OCI-LY1 (cell line): ENCODE measurements at regions not wholly inside any gene's neighbourhood (a gene's known extent, or its start where the extent isn't known, plus 50 kb on each side); places are given as distances from the start of the nearest gene placed in this dataset.

Experiments
- H2AFZ ChIP-seq: fragments of 200-600 bp; sonication (generic), shearing (Covaris generic); 2 replicates; pipeline ENCODE4 v1.6.0; 2014; ENCODE audit warnings: antibody characterized with exemption, mild to moderate bottlenecking, low read length
- H3F3A ChIP-seq: fragments of 200-600 bp; sonication (generic), shearing (Covaris generic); 2 replicates; pipeline ENCODE4 v1.6.0; 2014; ENCODE audit warnings: mild to moderate bottlenecking, antibody characterized with exemption, low read length, moderate library complexity; ENCODE audit not compliant: insufficient read depth
- H3K27ac ChIP-seq: fragments of 200-600 bp; sonication (generic); 2 replicates; pipeline ENCODE4 v1.5.1; 2014; ENCODE audit warnings: low read length, mixed run types, mild to moderate bottlenecking, low read depth; ENCODE audit not compliant: poor library complexity, severe bottlenecking
- H3K27me3 ChIP-seq: fragments of 200-600 bp; sonication (generic); 2 replicates; pipeline ENCODE4 v1.6.0; 2014; ENCODE audit warnings: antibody characterized with exemption, mild to moderate bottlenecking, low read length, moderate library complexity; ENCODE audit not compliant: insufficient read depth
- H3K36me3 ChIP-seq: fragments of 200-600 bp; sonication (generic); 2 replicates; pipeline ENCODE4 v1.6.1; 2014; ENCODE audit warnings: mild to moderate bottlenecking, antibody characterized with exemption, low read length, moderate library complexity, mixed read lengths; ENCODE audit not compliant: insufficient read depth
- H3K4me1 ChIP-seq: fragments of 200-600 bp; sonication (generic); 2 replicates; pipeline ENCODE4 v1.5.1; 2014; ENCODE audit warnings: mild to moderate bottlenecking, low read length, moderate library complexity; ENCODE audit not compliant: insufficient read depth, severe bottlenecking
- H3K4me2 ChIP-seq: fragments of 200-600 bp; sonication (generic), shearing (Covaris generic); 2 replicates; pipeline ENCODE4 v1.6.1; 2014; ENCODE audit warnings: low read length
- H3K4me3 ChIP-seq: fragments of 200-600 bp; sonication (generic); 2 replicates; pipeline ENCODE4 v1.5.1; 2014; ENCODE audit warnings: low read length, low read depth, mild to moderate bottlenecking, mixed read lengths; ENCODE audit not compliant: poor library complexity, severe bottlenecking
- H3K79me2 ChIP-seq: fragments of 200-600 bp; shearing (Covaris generic); 2 replicates; pipeline ENCODE4 v1.6.1; 2016; ENCODE audit warnings: mixed run types, low read length, mixed read lengths; ENCODE audit not compliant: insufficient read depth
- H3K9ac ChIP-seq: fragments of 200-600 bp; sonication (generic), shearing (Covaris generic); 2 replicates; pipeline ENCODE4 v1.6.1; 2014; ENCODE audit warnings: mild to moderate bottlenecking, low read length, mixed read lengths
- H3K9me2 ChIP-seq: fragments of 200-600 bp; sonication (generic), shearing (Covaris generic); 2 replicates; pipeline ENCODE4 v1.6.1; 2014; ENCODE audit warnings: low read depth, mild to moderate bottlenecking, low read length, mixed read lengths
- H3K9me3 ChIP-seq: fragments of 200-600 bp; shearing (Covaris generic); 2 replicates; pipeline ENCODE4 v1.6.1; 2014; ENCODE audit warnings: low read length, mixed read lengths
- H4K20me1 ChIP-seq: fragments of 200-600 bp; sonication (generic), shearing (Covaris generic); 2 replicates; pipeline ENCODE4 v1.6.0; 2016; ENCODE audit warnings: mild to moderate bottlenecking, low read length; ENCODE audit not compliant: insufficient read depth
- CTCF ChIP-seq: fragments of 200-600 bp; sonication (generic), shearing (Covaris generic); IDR thresholded peaks from 2 replicates; pipeline ENCODE4 v1.5.1; 2017; ENCODE audit warnings: mild to moderate bottlenecking, antibody characterized with exemption, low read length, moderate library complexity, mixed read lengths
- EZH2 ChIP-seq: fragments of 200-600 bp; sonication (generic), shearing (Covaris generic); IDR thresholded peaks from 2 replicates; pipeline ENCODE4 v1.8.0; 2017; ENCODE audit warnings: borderline replicate concordance, mixed run types, mild to moderate bottlenecking, antibody characterized with exemption, low read length, moderate library complexity, mixed read lengths

- no peaks in the 10 kb centered on the region; the same call in 1 of the 2 replicates for H3K27me3 ChIP-seq
- H4K20me1 ChIP-seq = no peaks in the 10 kb centered on the region
- H3K27ac ChIP-seq = no peak overlapping the region
- no peaks in the 10 kb centered on the region for H3K4me1 ChIP-seq
- TF ChIP-seq CTCF (no peak; the same call in 1 of the 2 replicates), EZH2 (no peak)
- H3K9me2 ChIP-seq = no peaks in the 10 kb centered on the region
- no peak overlapping the region for H3K9ac ChIP-seq
- H3K79me2 ChIP-seq = no peaks in the 10 kb centered on the region
- no peak overlapping the region for H2AFZ ChIP-seq
- H3K9me3 ChIP-seq = no peaks in the 10 kb centered on the region
- H3K4me2 ChIP-seq = no peak overlapping the region
- no peaks in the 10 kb centered on the region for H3K36me3 ChIP-seq
- H3K4me3 ChIP-seq = no peak overlapping the region
- H3F3A ChIP-seq = no peaks in the 10 kb centered on the region
These were observed 81.5 kb downstream of the CPN2 start for GRCh38 chr3:194269610-194270145.

GRCh38 chr3:194270627-194271459 is 80.3 kb downstream of the CPN2 start:
- H3K9me2 ChIP-seq = no peaks in the 10 kb centered on the region
- H3K27me3 ChIP-seq = no peaks in the 10 kb centered on the region; the same call in 1 of the 2 replicates
- no peak for TF ChIP-seq CTCF
- no peak for TF ChIP-seq EZH2
- no peaks in the 10 kb centered on the region for H3K9me3 ChIP-seq
- H3K4me1 ChIP-seq = no peaks in the 10 kb centered on the region
- H3K9ac ChIP-seq = no peak overlapping the region
- no peak overlapping the region for H3K4me2 ChIP-seq
- no peak overlapping the region for H2AFZ ChIP-seq
- no peak overlapping the region for H3K4me3 ChIP-seq
- no peaks in the 10 kb centered on the region for H3F3A ChIP-seq
- no peaks in the 10 kb centered on the region for H4K20me1 ChIP-seq
- no peak overlapping the region for H3K27ac ChIP-seq
- no peaks in the 10 kb centered on the region for H3K79me2 ChIP-seq
- H3K36me3 ChIP-seq = no peaks in the 10 kb centered on the region

- Histone ChIP-seq H3K9ac (no peak overlapping the region), H3K4me3 (no peak overlapping the region), H3K4me1 (no peaks in the 10 kb centered on the region), H3F3A (no peaks in the 10 kb centered on the region), H3K27ac (no peak overlapping the region), H4K20me1 (no peaks in the 10 kb centered on the region), H3K4me2 (no peak overlapping the region), H3K36me3 (no peaks in the 10 kb centered on the region), H3K79me2 (no peaks in the 10 kb centered on the region), H3K27me3 (no peaks in the 10 kb centered on the region; the same call in 1 of the 2 replicates), H2AFZ (no peak overlapping the region), H3K9me3 (no peaks in the 10 kb centered on the region), H3K9me2 (no peaks in the 10 kb centered on the region)
- no peak for TF ChIP-seq EZH2
- no peak for TF ChIP-seq CTCF
These were observed 79.6 kb downstream of the CPN2 start for GRCh38 chr3:194271460-194272035.
